K562 (cell line): ENCODE measurements at regions not wholly inside any gene's neighbourhood (a gene's known extent, or its start where the extent isn't known, plus 50 kb on each side); places are given as distances from the start of the nearest gene placed in this dataset.
"Not testable (repeated sequence)": the region's sequence is repeated elsewhere in the genome, so short reads cannot be mapped to it uniquely, and the experiment has no call there.

Experiments
- ATAC-seq: fragments of 200-7000 bp; cut with Tn5 transposase; 3 replicates; pipeline ENCODE4 v1.9.1; 2020; ENCODE audit warnings: moderate library complexity
- BruUV-seq: library from RNA; stranded (reverse); fragments of 400-500 nt; replicated peaks from 2 replicates; lab custom pipeline; 2021; lab: Mats Ljungman, UMichigan
- CTCF ChIA-PET: fragments of 300-600 bp; formaldehyde crosslinking; extraction: SDS; loops from one replicate; lab custom pipeline; 2021; ENCODE audit warnings: low intra/inter-chr PET ratio; lab: Yijun Ruan, JAX
- POLR2A ChIA-PET: fragments of 300-600, 350-650 bp; sonication (Branson Sonifier 250); formaldehyde crosslinking; extraction: SDS; loops from one replicate; lab custom pipeline; 2021; ENCODE audit warnings: antibody characterized with exemption, inconsistent platforms; lab: Yijun Ruan, JAX
- DNase-seq, 4 experiments: peaks; one replicate each; pipeline versions ENCODE4 v3.0.0 to v3.0.0-alpha.2; 2011 to 2018; ENCODE audit warnings: low spot score in 3 of 4, mixed read lengths in 3 of 4; ENCODE audit errors: extremely low read depth in 1 of 4
- FAIRE-seq: peaks from 2 replicates; lab custom pipeline; 2011; peaks lifted over from hg19 to GRCh38; lab: Jason Lieb, UNC
- H2AFZ ChIP-seq: 2 replicates; pipeline ENCODE4 v1.6.0; 2011; ENCODE audit warnings: low read depth, low read length, control low read depth, inconsistent platforms
- H3K27ac ChIP-seq: fragments of 200-600 bp; 3 replicates; pipeline ENCODE4 v1.8.0; 2011; ENCODE audit warnings: low read depth, mild to moderate bottlenecking, control low read depth, inconsistent platforms, low read length, moderate library complexity, mixed read lengths; ENCODE audit errors: extremely low read depth
- H3K27me3 ChIP-seq, 2 experiments: fragments of 300-600 bp in 1 of 2; 2 replicates in 1 of 2; 3 replicates in 1 of 2; pipeline versions ENCODE4 v1.6.0 to v1.8.0; 2011; ENCODE audit warnings: inconsistent platforms in 2 of 2, low read length in 2 of 2, mild to moderate bottlenecking in 1 of 2, mixed read lengths in 1 of 2, moderate library complexity in 1 of 2; ENCODE audit not compliant: control insufficient read depth in 2 of 2, insufficient read depth in 2 of 2
- H3K36me3 ChIP-seq: fragments of 300-600 bp; 3 replicates; pipeline ENCODE4 v1.8.0; 2011; ENCODE audit warnings: mild to moderate bottlenecking, low read length, inconsistent platforms; ENCODE audit not compliant: control insufficient read depth, insufficient read depth
- H3K4me1 ChIP-seq, 2 experiments: fragments of 200-600 bp in 1 of 2; replicated peaks in 1 of 2; 2 replicates in 1 of 2; 3 replicates in 1 of 2; pipeline versions ENCODE4 v1.5.1 to v1.8.0; 2011; ENCODE audit warnings: inconsistent platforms in 2 of 2, low read length in 2 of 2, mild to moderate bottlenecking in 1 of 2, mixed read lengths in 1 of 2, moderate library complexity in 1 of 2; ENCODE audit not compliant: control insufficient read depth in 2 of 2, insufficient read depth in 2 of 2
- H3K4me2 ChIP-seq: 2 replicates; pipeline ENCODE4 v1.6.1; 2011; ENCODE audit warnings: low read length, control low read depth, inconsistent platforms, mixed read lengths; ENCODE audit not compliant: insufficient read depth
- H3K4me3 ChIP-seq: fragments of 200-600 bp; sonication (generic), shearing (Covaris generic); 2 replicates; pipeline ENCODE4 v1.5.1; 2016; ENCODE audit warnings: control low read depth, inconsistent platforms
- H3K79me2 ChIP-seq: fragments of 200-600 bp; 3 replicates; pipeline ENCODE4 v1.8.0; 2011; ENCODE audit warnings: low read length, inconsistent platforms; ENCODE audit not compliant: control insufficient read depth, insufficient read depth
- H3K9ac ChIP-seq, 2 experiments: 2 replicates each; pipeline versions ENCODE4 v1.6.0 to v1.6.1; 2011; ENCODE audit warnings: low read depth in 2 of 2, low read length in 2 of 2, control low read depth in 1 of 2, inconsistent platforms in 1 of 2, mild to moderate bottlenecking in 1 of 2, mixed read lengths in 1 of 2; ENCODE audit not compliant: insufficient read depth in 1 of 2
- H3K9me1 ChIP-seq: one replicate; pipeline ENCODE4 v1.6.0; 2011; ENCODE audit warnings: inconsistent platforms, mild to moderate bottlenecking, low read length, moderate library complexity; ENCODE audit not compliant: control insufficient read depth, insufficient read depth
- H3K9me3 ChIP-seq: replicated peaks from 2 replicates; pipeline ENCODE4 v1.5.1; 2011; ENCODE audit warnings: low read depth, low read length, inconsistent platforms; ENCODE audit not compliant: control insufficient read depth, insufficient read depth
- H4K20me1 ChIP-seq: replicated peaks from 2 replicates; pipeline ENCODE4 v1.6.1; 2011; ENCODE audit warnings: low read length, inconsistent platforms, mixed read lengths; ENCODE audit not compliant: control insufficient read depth, insufficient read depth
- CREBBP ChIP-seq: IDR thresholded peaks from one replicate; pipeline ENCODE4 v1.6.1; 2012; ENCODE audit warnings: low read depth, mild to moderate bottlenecking, control low read depth, inconsistent platforms, low read length
- NCOA1 ChIP-seq: fragments of 450-650 bp; IDR thresholded peaks from 2 replicates; pipeline ENCODE4 v1.6.1; 2016; ENCODE audit warnings: low read depth
- NFIX ChIP-seq: fragments of 250-450 bp; sonication (Bioruptor Pico); IDR thresholded peaks from 2 replicates; pipeline ENCODE4 v1.4.0; 2020; ENCODE audit warnings: low read depth, mild to moderate bottlenecking, moderate library complexity
- NUFIP1 ChIP-seq: fragments of 450-650 bp; IDR thresholded peaks from 2 replicates; pipeline ENCODE4 v1.6.1; 2018; ENCODE audit not compliant: partially characterized antibody
- PML ChIP-seq: IDR thresholded peaks from 2 replicates; pipeline ENCODE4 v1.6.1; 2012; ENCODE audit warnings: low read length, inconsistent platforms
- RBM15 ChIP-seq: fragments of 200-400 bp; formaldehyde crosslinking; IDR thresholded peaks from 2 replicates; pipeline ENCODE4 v1.6.1; 2018; ENCODE audit warnings: mild to moderate bottlenecking, low read length, moderate library complexity; ENCODE audit not compliant: insufficient read depth
- SMARCC2 ChIP-seq: fragments of 450-650 bp; IDR thresholded peaks from 2 replicates; pipeline ENCODE4 v1.6.1; 2017; ENCODE audit warnings: antibody characterized with exemption, moderate library complexity, mild to moderate bottlenecking, low read depth
- TOE1 ChIP-seq, 2 experiments: fragments of 450-650 bp in 1 of 2; sonication (generic) in 1 of 2; formaldehyde crosslinking in 1 of 2; IDR thresholded peaks; 2 replicates each; pipeline versions ENCODE4 v1.7.1 to v1.8.0; 2016 to 2022; ENCODE audit warnings: borderline replicate concordance in 2 of 2, mild to moderate bottlenecking in 2 of 2, antibody characterized with exemption in 1 of 2, inconsistent platforms in 1 of 2, low read depth in 1 of 2, missing genetic modification reagents in 1 of 2, moderate library complexity in 1 of 2
- ZBTB7A ChIP-seq: IDR thresholded peaks from 2 replicates; pipeline ENCODE4 v1.6.1; 2011; ENCODE audit warnings: low read depth, mild to moderate bottlenecking, low read length, moderate library complexity, borderline replicate concordance; ENCODE audit not compliant: control insufficient read depth
- ZNF384 ChIP-seq: IDR thresholded peaks from 2 replicates; pipeline ENCODE4 v1.6.1; 2012; ENCODE audit warnings: low read depth, low read length, improper control_type of control experiment
- WGBS: fragments of 100-300 bp; shearing (Covaris generic); methylation state at CpG from one replicate; pipeline ENCODE4 v1.1.6; 2016; ENCODE audit warnings: low coverage, mixed read lengths; ENCODE audit not compliant: insufficient coverage; ENCODE audit errors: missing lambda C conversion rate; 5-methylcytosine and 5-hydroxymethylcytosine counted together
- in situ Hi-C: fragments of 300-500 bp; cut with MboI; formaldehyde crosslinking; loops from 4 replicates; pipeline ENCODE4 v1.15.0; 2018; ENCODE audit warnings: inconsistent platforms, mixed read lengths
- intact Hi-C: fragments of 100-400 bp; cut with micrococcal nuclease; formaldehyde crosslinking; loops from 2 replicates; pipeline ENCODE4 v1.14.2; 2022
- TF ChIP-seq, protein P1 (sequence below), 2 experiments: IDR thresholded peaks; 2 replicates each; pipeline ENCODE4 v1.6.1; 2012; ENCODE audit warnings: improper control_type of control experiment in 2 of 2, low read depth in 2 of 2, low read length in 2 of 2, borderline replicate concordance in 1 of 2

DNA sequence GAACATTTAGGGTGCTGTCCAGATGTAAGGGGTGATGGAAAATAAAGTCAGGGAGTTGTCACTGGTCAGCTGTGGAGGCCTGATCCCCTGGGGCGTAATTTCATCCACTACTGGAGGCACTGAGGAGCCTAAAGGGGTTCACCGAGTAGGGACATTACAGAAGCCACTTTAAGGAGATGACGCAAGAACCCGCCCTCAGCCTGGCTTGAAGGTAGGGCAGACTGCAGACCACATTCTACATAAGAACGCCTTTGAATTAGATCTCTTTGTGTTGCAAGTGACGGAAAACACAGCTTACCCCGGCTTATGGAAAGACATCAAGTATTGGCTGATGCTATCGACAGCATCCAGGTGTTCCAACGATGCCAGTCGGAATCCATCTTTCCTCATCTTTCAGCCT is 462.7 kb upstream of the CDH4 start:
- Histone ChIP-seq H3K9me1 (no peaks in the 10 kb centered on the region), H3K4me3 (no peak overlapping the region), H3K27ac (no peak overlapping the region), H3K4me2 (no peak overlapping the region), H3K27me3 (peaks cover 0 to 9% of the 10 kb centered on the region in 2 experiments; a peak in 1 of 5 replicates), H2AFZ (no peak overlapping the region), H3K4me1 (no peaks in the 10 kb centered on the region), H3K9ac (no peak overlapping the region), H3K9me3 (no peaks in the 10 kb centered on the region), H3K36me3 (no peaks in the 10 kb centered on the region), H4K20me1 (no peaks in the 10 kb centered on the region; the same call in 1 of the 2 replicates), H3K79me2 (no peaks in the 10 kb centered on the region)
- WGBS = 4% methylated on average over 10 of the region's 10 CpGs
- no TSS peak for BruUV-seq
- intact Hi-C loops = no loop called here
- TF ChIP-seq TOE1 (IDR thresholded peaks at IDR 0.05; ENCODE audit: borderline replicate concordance) (no peak), TOE1 (CRISPR knock-in tag; IDR thresholded peaks at IDR 0.05; ENCODE audit: borderline replicate concordance, low read depth) (no peak), CREBBP (no peak), NCOA1 (no peak), NUFIP1 (no peak), NFIX (no peak), ZBTB7A (no peak), RBM15 (no peak), ZNF384 (no peak), PML (no peak), SMARCC2 (no peak)
- TF ChIP-seq, protein P1, sequence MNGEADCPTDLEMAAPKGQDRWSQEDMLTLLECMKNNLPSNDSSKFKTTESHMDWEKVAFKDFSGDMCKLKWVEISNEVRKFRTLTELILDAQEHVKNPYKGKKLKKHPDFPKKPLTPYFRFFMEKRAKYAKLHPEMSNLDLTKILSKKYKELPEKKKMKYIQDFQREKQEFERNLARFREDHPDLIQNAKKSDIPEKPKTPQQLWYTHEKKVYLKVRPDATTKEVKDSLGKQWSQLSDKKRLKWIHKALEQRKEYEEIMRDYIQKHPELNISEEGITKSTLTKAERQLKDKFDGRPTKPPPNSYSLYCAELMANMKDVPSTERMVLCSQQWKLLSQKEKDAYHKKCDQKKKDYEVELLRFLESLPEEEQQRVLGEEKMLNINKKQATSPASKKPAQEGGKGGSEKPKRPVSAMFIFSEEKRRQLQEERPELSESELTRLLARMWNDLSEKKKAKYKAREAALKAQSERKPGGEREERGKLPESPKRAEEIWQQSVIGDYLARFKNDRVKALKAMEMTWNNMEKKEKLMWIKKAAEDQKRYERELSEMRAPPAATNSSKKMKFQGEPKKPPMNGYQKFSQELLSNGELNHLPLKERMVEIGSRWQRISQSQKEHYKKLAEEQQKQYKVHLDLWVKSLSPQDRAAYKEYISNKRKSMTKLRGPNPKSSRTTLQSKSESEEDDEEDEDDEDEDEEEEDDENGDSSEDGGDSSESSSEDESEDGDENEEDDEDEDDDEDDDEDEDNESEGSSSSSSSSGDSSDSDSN (IDR thresholded peaks at IDR 0.05; ENCODE audit: borderline replicate concordance in 1 of 2, low read depth in 2 of 2, low read length in 2 of 2) = no peak
- no peak for FAIRE-seq
- ChIA-PET POLR2A (no interaction called here), CTCF (no interaction called here)
- DNase-seq = no peak
- ATAC-seq = no peak
- in situ Hi-C loops = no loop called here

DNA sequence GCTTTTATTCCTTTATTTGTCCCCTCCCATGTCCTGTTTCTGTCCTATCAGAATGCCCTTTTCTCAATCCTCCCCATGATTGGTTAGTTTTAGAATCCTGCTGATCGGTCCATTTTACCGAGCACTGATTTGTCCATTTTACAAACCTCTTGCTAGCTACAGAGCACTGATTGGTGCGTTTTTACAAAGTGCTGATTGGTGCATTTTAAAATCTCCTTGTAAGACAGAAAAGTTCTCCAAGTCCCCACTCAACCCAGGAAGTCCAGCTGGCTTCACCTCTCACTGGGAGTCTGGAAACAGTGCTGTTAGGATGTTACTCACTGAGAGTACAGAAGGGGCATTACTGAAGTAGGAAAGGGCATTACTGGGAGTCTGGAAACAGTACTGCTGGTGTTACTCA is 461.7 kb upstream of the CDH4 start:
- WGBS = 0% methylated on average over 3 of the region's 3 CpGs
- DNase-seq, H3K4me3 ChIP-seq, ATAC-seq, H3K79me2 ChIP-seq, H3K36me3 ChIP-seq, CTCF ChIA-PET, FAIRE-seq, H3K9ac ChIP-seq, H2AFZ ChIP-seq, H4K20me1 ChIP-seq, H3K4me2 ChIP-seq, H3K27me3 ChIP-seq, H3K27ac ChIP-seq, H3K9me3 ChIP-seq, in situ Hi-C loops, intact Hi-C loops, H3K9me1 ChIP-seq, BruUV-seq, POLR2A ChIA-PET, H3K4me1 ChIP-seq: not testable (repeated sequence)
